ENCODE measurements at regions not wholly inside any gene's neighbourhood (a gene's known extent, or its start where the extent isn't known, plus 50 kb on each side); places are given as distances from the start of the nearest gene placed in this dataset.

GRCh38 chr2:159851941-159852340 is 53.9 kb upstream of the CD302 start:
- Mint-ChIP-seq H3K27me3 (ENCODE audit: insufficient read depth) (no peaks in the 10 kb centered on the region), H3K27ac (no peak overlapping the region), H3K4me3 (no peak overlapping the region), H3K36me3 (ENCODE audit: low read depth) (no peaks in the 10 kb centered on the region), H3K9me3 (no peaks in the 10 kb centered on the region), H3K4me1 (peaks cover 3% of the 10 kb centered on the region)
- TF ChIP-seq CTCF (conservative IDR thresholded peaks at IDR 0.05), result no peak
- Histone ChIP-seq H3K36me3 (ENCODE audit: control insufficient read depth, insufficient read depth, low read length) (no peaks in the 10 kb centered on the region), H3K27ac (ENCODE audit: low read depth, low read length) (no peak overlapping the region), H3K9ac (ENCODE audit: extremely low read depth, low read length, poor library complexity, severe bottlenecking) (no peak overlapping the region), H3K4me3 (ENCODE audit: low read length) (no peak overlapping the region), H3K27me3 (ENCODE audit: control insufficient read depth, insufficient read depth, low read length, poor library complexity, severe bottlenecking) (peaks cover 7% of the 10 kb centered on the region), H3K9me3 (ENCODE audit: control insufficient read depth, low read length) (no peaks in the 10 kb centered on the region), H3K4me1 (ENCODE audit: control insufficient read depth, insufficient read depth, low read length) (no peaks in the 10 kb centered on the region)
- WGBS, 2 experiments (ENCODE audit: insufficient coverage in 1 of 2, insufficient read length in 1 of 2), result 89 to 100% methylated on average over 1 to 2 of the region's 2 CpGs
- DNase-seq, result no peak

GRCh38 chr2:159850789-159851188 is 52.8 kb upstream of the CD302 start:
- Mint-ChIP-seq H3K36me3 (ENCODE audit: low read depth) (no peaks in the 10 kb centered on the region), H3K27ac (no peak overlapping the region), H3K9me3 (no peaks in the 10 kb centered on the region), H3K4me3 (no peak overlapping the region), H3K27me3 (ENCODE audit: insufficient read depth) (no peaks in the 10 kb centered on the region), H3K4me1 (no peaks in the 10 kb centered on the region)
- DNase-seq, result no peak
- no peaks in the 10 kb centered on the region for H3K36me3 ChIP-seq (ENCODE audit: control insufficient read depth, insufficient read depth, low read length)
- H3K9ac ChIP-seq (ENCODE audit: extremely low read depth, low read length, poor library complexity, severe bottlenecking), result no peak overlapping the region
- H3K27ac ChIP-seq (ENCODE audit: low read depth, low read length), result no peak overlapping the region
- H3K4me1 ChIP-seq (ENCODE audit: control insufficient read depth, insufficient read depth, low read length), result no peaks in the 10 kb centered on the region
- no peaks in the 10 kb centered on the region for H3K9me3 ChIP-seq (ENCODE audit: control insufficient read depth, low read length)
- H3K27me3 ChIP-seq (ENCODE audit: control insufficient read depth, insufficient read depth, low read length, poor library complexity, severe bottlenecking), result peaks cover 7% of the 10 kb centered on the region
- no peak overlapping the region for H3K4me3 ChIP-seq (ENCODE audit: low read length)
- no peak for TF ChIP-seq CTCF (conservative IDR thresholded peaks at IDR 0.05)

- no peak overlapping the region for H3K27ac ChIP-seq (ENCODE audit: low read depth, low read length)
- DNase-seq, result no peak
- no peaks in the 10 kb centered on the region for H3K9me3 ChIP-seq (ENCODE audit: control insufficient read depth, low read length)
- Mint-ChIP-seq H3K27ac (no peak overlapping the region), H3K4me3 (no peak overlapping the region), H3K4me1 (no peaks in the 10 kb centered on the region), H3K9me3 (no peaks in the 10 kb centered on the region), H3K27me3 (ENCODE audit: insufficient read depth) (no peaks in the 10 kb centered on the region), H3K36me3 (ENCODE audit: low read depth) (no peaks in the 10 kb centered on the region)
- WGBS, 2 experiments (ENCODE audit: insufficient coverage in 1 of 2, insufficient read length in 1 of 2), result 96 to 100% methylated on average over 3 of the region's 3 CpGs
- peaks cover 7% of the 10 kb centered on the region for H3K27me3 ChIP-seq (ENCODE audit: control insufficient read depth, insufficient read depth, low read length, poor library complexity, severe bottlenecking)
- no peaks in the 10 kb centered on the region for H3K4me1 ChIP-seq (ENCODE audit: control insufficient read depth, insufficient read depth, low read length)
- H3K4me3 ChIP-seq (ENCODE audit: low read length), result no peak overlapping the region
- no peak for TF ChIP-seq CTCF (conservative IDR thresholded peaks at IDR 0.05)
- no peak overlapping the region for H3K9ac ChIP-seq (ENCODE audit: extremely low read depth, low read length, poor library complexity, severe bottlenecking)
- H3K36me3 ChIP-seq (ENCODE audit: control insufficient read depth, insufficient read depth, low read length), result no peaks in the 10 kb centered on the region
Observed at GRCh38 chr2:159849160-159849813, 51.3 kb upstream of the CD302 start.
